Endothelial cell of umbilical vein (primary cell): ENCODE measurements at regions not wholly inside any gene's neighbourhood (a gene's known extent, or its start where the extent isn't known, plus 50 kb on each side); places are given as distances from the start of the nearest gene placed in this dataset.

ENCODE experiments used
- BruUV-seq: library from RNA; stranded (reverse); fragments of 400-500 nt; replicated peaks from 2 replicates; lab custom pipeline; 2021; lab: Mats Ljungman, UMichigan
- CTCF ChIA-PET: fragments of 300-600, 350-600 bp; sonication (Branson Sonifier 250); formaldehyde crosslinking; loops from one replicate; lab custom pipeline; 2021; ENCODE audit warnings: antibody characterized with exemption, inconsistent platforms; lab: Charles Lee
- POLR2A ChIA-PET: fragments of 300-600, 350-600 bp; sonication (Branson Sonifier 250); formaldehyde crosslinking; loops from one replicate; lab custom pipeline; 2021; ENCODE audit warnings: antibody characterized with exemption, inconsistent platforms; lab: Charles Lee
- DNase-seq: peaks from one replicate; pipeline ENCODE4 v3.0.0-alpha.2; 2011; ENCODE audit warnings: low read depth, low spot score
- FAIRE-seq: peaks from 2 replicates; lab custom pipeline; 2011; peaks lifted over from hg19 to GRCh38; lab: Jason Lieb, UNC
- H2AFZ ChIP-seq: 2 replicates; pipeline ENCODE4 v1.6.0; 2012; ENCODE audit warnings: low read depth, low read length, control low read depth, inconsistent platforms
- H3K27ac ChIP-seq: 2 replicates; pipeline ENCODE4 v1.5.1; 2011; ENCODE audit warnings: low read depth, mild to moderate bottlenecking, control low read depth, low read length, moderate library complexity; ENCODE audit not compliant: insufficient read depth
- H3K27me3 ChIP-seq, 2 experiments: 2 replicates each; pipeline versions ENCODE4 v1.6.0 to v1.6.1; 2011; ENCODE audit warnings: low read length in 2 of 2, mixed read lengths in 1 of 2; ENCODE audit not compliant: control insufficient read depth in 2 of 2, insufficient read depth in 2 of 2
- H3K36me3 ChIP-seq, 2 experiments: 2 replicates in 1 of 2; 3 replicates in 1 of 2; pipeline ENCODE4 v1.5.1; 2011; ENCODE audit warnings: low read length in 2 of 2, mild to moderate bottlenecking in 1 of 2, moderate library complexity in 1 of 2; ENCODE audit not compliant: control insufficient read depth in 2 of 2, insufficient read depth in 2 of 2; ENCODE audit errors: extremely low read depth in 1 of 2
- H3K4me1 ChIP-seq: 3 replicates; pipeline ENCODE4 v1.5.1; 2011; ENCODE audit warnings: mild to moderate bottlenecking, low read length; ENCODE audit not compliant: control insufficient read depth, insufficient read depth; ENCODE audit errors: extremely low read depth
- H3K4me2 ChIP-seq: 2 replicates; pipeline ENCODE4 v1.6.1; 2011; ENCODE audit warnings: low read length, control low read depth, mixed read lengths; ENCODE audit not compliant: insufficient read depth
- H3K4me3 ChIP-seq, 3 experiments: fragments of 200-600 bp in 1 of 3; sonication (generic), shearing (Covaris generic) in 1 of 3; replicated peaks in 1 of 3; 2 replicates each; pipeline ENCODE4 v1.5.1; 2011 to 2016; ENCODE audit warnings: control low read depth in 3 of 3, low read length in 3 of 3, mild to moderate bottlenecking in 2 of 3, inconsistent platforms in 1 of 3, low read depth in 1 of 3, moderate library complexity in 1 of 3; ENCODE audit not compliant: insufficient read depth in 1 of 3
- H3K79me2 ChIP-seq: 2 replicates; pipeline ENCODE4 v1.6.0; 2012; ENCODE audit warnings: low read length, inconsistent platforms; ENCODE audit not compliant: control insufficient read depth, insufficient read depth
- H3K9ac ChIP-seq: replicated peaks from 2 replicates; pipeline ENCODE3; 2011; ENCODE audit warnings: low read length, control low read depth; ENCODE audit not compliant: insufficient read depth; ENCODE audit errors: extremely low read depth
- H3K9me1 ChIP-seq: replicated peaks from 3 replicates; pipeline ENCODE4 v1.6.0; 2011; ENCODE audit warnings: mild to moderate bottlenecking, low read length; ENCODE audit not compliant: control insufficient read depth, insufficient read depth; ENCODE audit errors: extremely low read depth
- H3K9me3 ChIP-seq: replicated peaks from 2 replicates; pipeline ENCODE4 v1.5.1; 2012; ENCODE audit warnings: low read length, inconsistent platforms; ENCODE audit not compliant: control insufficient read depth, insufficient read depth
- H4K20me1 ChIP-seq: replicated peaks from 2 replicates; pipeline ENCODE3; 2011; ENCODE audit warnings: mild to moderate bottlenecking, low read length; ENCODE audit not compliant: control insufficient read depth, insufficient read depth; ENCODE audit errors: extremely low read depth
- EZH2 ChIP-seq: IDR thresholded peaks from 2 replicates; pipeline ENCODE4 v1.6.1; 2012; ENCODE audit warnings: borderline replicate concordance, low read depth, mild to moderate bottlenecking, moderate library complexity, low read length, inconsistent platforms; ENCODE audit not compliant: severe bottlenecking
- FOS ChIP-seq: IDR thresholded peaks from 2 replicates; pipeline ENCODE4 v1.6.1; 2011; ENCODE audit warnings: mild to moderate bottlenecking, low read length, moderate library complexity, borderline replicate concordance; ENCODE audit not compliant: insufficient read depth
- GATA2 ChIP-seq: IDR thresholded peaks from 2 replicates; pipeline ENCODE4 v1.7.0; 2011; ENCODE audit warnings: low read depth, mild to moderate bottlenecking, moderate library complexity, mixed read lengths, low read length; ENCODE audit not compliant: insufficient read length, insufficient read depth
- JUN ChIP-seq: IDR thresholded peaks from 2 replicates; pipeline ENCODE4 v1.6.1; 2011; ENCODE audit warnings: borderline replicate concordance, low read depth; ENCODE audit not compliant: insufficient read length, insufficient read depth
- MYC ChIP-seq: IDR thresholded peaks from one replicate; pipeline ENCODE4 v1.6.1; 2011; ENCODE audit warnings: mild to moderate bottlenecking, low read depth, low read length
- POLR2A ChIP-seq: IDR thresholded peaks from 2 replicates; pipeline ENCODE4 v1.6.1; 2012; ENCODE audit warnings: low read depth, mild to moderate bottlenecking, control low read depth, low read length
- POLR2AphosphoS5 ChIP-seq: IDR thresholded peaks from 2 replicates; pipeline ENCODE4 v1.6.1; 2012; ENCODE audit warnings: low read depth, mild to moderate bottlenecking, control low read depth, low read length, moderate library complexity; ENCODE audit not compliant: insufficient read depth
- dilution Hi-C: fragments of 300-500 bp; cut with MboI; formaldehyde crosslinking; loops from one replicate; pipeline ENCODE4 v1.15.0; 2019; ENCODE audit warnings: low sequenced_read_pairs; ENCODE audit not compliant: extremely low pct_ligation_motif_present
- intact Hi-C: fragments of 100-400 bp; cut with micrococcal nuclease; formaldehyde crosslinking; loops from one replicate; pipeline ENCODE4 v1.10.0; 2022

GRCh38 chrX:40912576-40912975, 172.7 kb upstream of the USP9X start:
- CTCF ChIA-PET, result no interaction called here
- no peaks in the 10 kb centered on the region for H3K36me3 ChIP-seq
- no peaks in the 10 kb centered on the region for H3K79me2 ChIP-seq
- H2AFZ ChIP-seq, result no peak overlapping the region
- TF ChIP-seq JUN, result no peak
- no peak for TF ChIP-seq GATA2
- no peak for TF ChIP-seq POLR2AphosphoS5
- TF ChIP-seq MYC, result no peak
- TF ChIP-seq EZH2, result no peak
- no peaks in the 10 kb centered on the region for H3K27me3 ChIP-seq
- no peaks in the 10 kb centered on the region for H4K20me1 ChIP-seq
- no peak overlapping the region for H3K9ac ChIP-seq
- no peak for FAIRE-seq
- peaks cover 8% of the 10 kb centered on the region for H3K4me1 ChIP-seq
- POLR2A ChIA-PET, result interaction anchor here (0.6 kb wide), 1 partner anchor 27 kb away, joined by 3 read pairs; no protein-coding TSS in a partner anchor
- dilution Hi-C loops, result no loop called here
- intact Hi-C loops, result no loop called here
- no peak overlapping the region for H3K4me3 ChIP-seq
- no TSS peak for BruUV-seq
- H3K9me1 ChIP-seq, result no peaks in the 10 kb centered on the region
- no peak overlapping the region for H3K4me2 ChIP-seq
- H3K9me3 ChIP-seq, result no peaks in the 10 kb centered on the region
- H3K27ac ChIP-seq, result no peak overlapping the region
- DNase-seq, result no peak

DNA sequence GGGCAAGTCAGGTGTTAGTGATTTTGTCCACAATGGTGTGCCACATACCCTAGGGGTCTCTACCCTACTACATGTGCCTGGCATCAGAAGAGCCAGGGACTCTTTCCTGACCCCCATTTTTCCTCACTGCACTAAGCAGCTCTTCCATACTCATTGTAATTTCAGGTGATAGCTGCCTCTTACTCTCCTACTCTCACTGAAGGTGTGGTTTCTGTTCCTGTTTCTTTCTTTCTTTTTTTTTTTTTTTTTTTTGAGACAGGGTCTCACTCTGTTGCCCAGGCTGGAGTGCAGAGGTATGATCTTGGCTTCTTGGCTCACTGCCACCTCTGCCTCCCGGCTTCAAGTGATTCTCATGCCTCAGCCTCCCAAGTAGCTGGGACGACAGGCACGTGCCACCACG, 164.9 kb upstream of the USP9X start:
- BruUV-seq, result no TSS peak
- POLR2A ChIA-PET, result no interaction called here
- Histone ChIP-seq H3K79me2 (no peaks in the 10 kb centered on the region), H3K4me1 (peaks cover 4% of the 10 kb centered on the region), H2AFZ (no peak overlapping the region), H3K4me2 (no peak overlapping the region), H3K9me1 (no peaks in the 10 kb centered on the region), H3K9ac (no peak overlapping the region), H3K36me3 (no peaks in the 10 kb centered on the region), H3K27ac (no peak overlapping the region), H3K27me3 (no peaks in the 10 kb centered on the region), H3K4me3 (no peak overlapping the region), H3K9me3 (no peaks in the 10 kb centered on the region), H4K20me1 (no peaks in the 10 kb centered on the region)
- dilution Hi-C loops (no loop called here), intact Hi-C loops (no loop called here)
- FAIRE-seq (no peak), DNase-seq (no peak)
- CTCF ChIA-PET, result interaction anchor here (1.0 to 2.1 kb wide), 3 partner anchors 41 to 194 kb away, joined by 3 to 6 read pairs (median 4); no protein-coding TSS in a partner anchor
- TF ChIP-seq FOS, result no peak
- TF ChIP-seq POLR2A, result no peak
- no peak for TF ChIP-seq EZH2
